Neural cell (in vitro differentiated cells): ENCODE measurements at regions not wholly inside any gene's neighbourhood (a gene's known extent, or its start where the extent isn't known, plus 50 kb on each side); places are given as distances from the start of the nearest gene placed in this dataset.
"Not testable (repeated sequence)": the region's sequence is repeated elsewhere in the genome, so short reads cannot be mapped to it uniquely, and the experiment has no call there.

ENCODE experiments used
- H2AFZ ChIP-seq: fragments of 200-600, 300-800 bp; sonication (generic), shearing (Covaris generic); 2 replicates; pipeline ENCODE4 v1.6.0; 2014; ENCODE audit warnings: low read depth, mild to moderate bottlenecking, antibody characterized with exemption, low read length, moderate library complexity
- H3F3A ChIP-seq: fragments of 200-600 bp; shearing (Covaris generic); 2 replicates; pipeline ENCODE4 v1.6.1; 2016; ENCODE audit warnings: mild to moderate bottlenecking, moderate library complexity, mixed read lengths, antibody characterized with exemption, low read length; ENCODE audit not compliant: insufficient read depth, poor library complexity, severe bottlenecking
- H3K27ac ChIP-seq: fragments of 200-600, 300-800 bp; sonication (generic), shearing (Covaris generic); 2 replicates; pipeline ENCODE4 v1.5.1; 2014; ENCODE audit warnings: mild to moderate bottlenecking, low read length, moderate library complexity
- H3K27me3 ChIP-seq: fragments of 300-800, 200-600 bp; sonication (generic), shearing (Covaris generic); 2 replicates; pipeline ENCODE4 v1.6.0; 2014; ENCODE audit warnings: mild to moderate bottlenecking, low read depth, low read length, moderate library complexity; ENCODE audit not compliant: insufficient read depth
- H3K36me3 ChIP-seq: fragments of 300-800, 200-600 bp; sonication (generic), shearing (Covaris generic); 2 replicates; pipeline ENCODE4 v1.5.1; 2014; ENCODE audit warnings: mild to moderate bottlenecking, antibody characterized with exemption, low read length, moderate library complexity; ENCODE audit not compliant: insufficient read depth
- H3K4me2 ChIP-seq: fragments of 300-800, 200-600 bp; sonication (generic), shearing (Covaris generic); 2 replicates; pipeline ENCODE4 v1.6.0; 2014; ENCODE audit warnings: mild to moderate bottlenecking, low read length
- H3K4me3 ChIP-seq: fragments of 300-800, 200-600 bp; sonication (generic), shearing (Covaris generic); 2 replicates; pipeline ENCODE4 v1.5.1; 2014; ENCODE audit warnings: mild to moderate bottlenecking, low read length, moderate library complexity
- H3K79me2 ChIP-seq: fragments of 200-600 bp; shearing (Covaris generic); replicated peaks from 2 replicates; pipeline ENCODE4 v1.6.0; 2014; ENCODE audit warnings: mild to moderate bottlenecking, low read length, moderate library complexity; ENCODE audit not compliant: insufficient read depth
- H3K9ac ChIP-seq: fragments of 300-800, 200-600 bp; sonication (generic), shearing (Covaris generic); 2 replicates; pipeline ENCODE4 v1.6.1; 2016; ENCODE audit warnings: mild to moderate bottlenecking, low read length, mixed read lengths
- H3K9me2 ChIP-seq: fragments of 200-600 bp; shearing (Covaris generic); 2 replicates; pipeline ENCODE4 v1.6.1; 2016; ENCODE audit warnings: mild to moderate bottlenecking, low read length, mixed read lengths; ENCODE audit not compliant: insufficient read depth
- H3K9me3 ChIP-seq: fragments of 200-600, 300-800 bp; sonication (generic), shearing (Covaris generic); 2 replicates; pipeline ENCODE4 v1.6.1; 2016; ENCODE audit warnings: mild to moderate bottlenecking, mixed run types, low read length, moderate library complexity, mixed read lengths
- H4K20me1 ChIP-seq: fragments of 200-600 bp; shearing (Covaris generic); 2 replicates; pipeline ENCODE4 v1.6.1; 2016; ENCODE audit warnings: mild to moderate bottlenecking, mixed run types; ENCODE audit not compliant: insufficient read depth
- EP300 ChIP-seq: fragments of 450-650 bp; conservative IDR thresholded peaks from 2 replicates; pipeline ENCODE4 v1.6.1; 2014; ENCODE audit warnings: antibody characterized with exemption, mild to moderate bottlenecking, moderate library complexity; ENCODE audit not compliant: poor library complexity, severe bottlenecking
- EZH2 ChIP-seq: fragments of 200-600, 300-800 bp; shearing (Covaris generic), sonication (generic); IDR thresholded peaks from 2 replicates; pipeline ENCODE4 v1.6.1; 2014; ENCODE audit warnings: antibody characterized with exemption, low read length, borderline replicate concordance, mild to moderate bottlenecking; ENCODE audit not compliant: insufficient read depth, poor library complexity, severe bottlenecking
- MXI1 ChIP-seq: fragments of 450-650 bp; conservative IDR thresholded peaks from 2 replicates; pipeline ENCODE4 v1.6.1; 2014; ENCODE audit warnings: antibody characterized with exemption, mild to moderate bottlenecking; ENCODE audit not compliant: poor library complexity, severe bottlenecking
- POLR2AphosphoS5 ChIP-seq: IDR thresholded peaks from 2 replicates; pipeline ENCODE4 v1.6.1; 2012
- RAD21 ChIP-seq: fragments of 450-650 bp; conservative IDR thresholded peaks from 2 replicates; pipeline ENCODE4 v1.6.1; 2014; ENCODE audit warnings: antibody characterized with exemption, mild to moderate bottlenecking, moderate library complexity
- REST ChIP-seq: IDR thresholded peaks from 2 replicates; pipeline ENCODE4 v1.6.1; 2012; ENCODE audit warnings: borderline replicate concordance
- SMC3 ChIP-seq: fragments of 450-650 bp; conservative IDR thresholded peaks from 2 replicates; pipeline ENCODE4 v1.6.1; 2014; ENCODE audit warnings: antibody characterized with exemption, mild to moderate bottlenecking, moderate library complexity; ENCODE audit not compliant: poor library complexity
- TAF1 ChIP-seq: IDR thresholded peaks from 2 replicates; pipeline ENCODE4 v1.6.1; 2012; ENCODE audit warnings: low read depth
- TF ChIP-seq, protein P1 (sequence below): fragments of 450-650 bp; IDR thresholded peaks from 2 replicates; pipeline ENCODE4 v1.5.1; 2014; ENCODE audit warnings: antibody characterized with exemption, mild to moderate bottlenecking, moderate library complexity; ENCODE audit not compliant: poor library complexity, severe bottlenecking

- Histone ChIP-seq H3K27me3 (no peaks in the 10 kb centered on the region), H3K79me2 (no peaks in the 10 kb centered on the region)
- TF ChIP-seq RAD21 (no peak), SMC3 (no peak), MXI1 (no peak), EZH2 (no peak), REST (no peak)
Measured at GRCh38 chr17:5986644-5987043, 83.5 kb upstream of the WSCD1 start.

GRCh38 chr17:6000426-6000825, 69.8 kb upstream of the WSCD1 start:
- Histone ChIP-seq H3K79me2 (no peaks in the 10 kb centered on the region), H3K4me2 (no peak overlapping the region), H3K27ac (no peak overlapping the region), H3K9ac (no peak overlapping the region), H2AFZ (no peak overlapping the region), H3K9me2 (no peaks in the 10 kb centered on the region), H3K27me3 (no peaks in the 10 kb centered on the region), H3K4me3 (no peak overlapping the region), H4K20me1 (no peaks in the 10 kb centered on the region), H3K36me3 (no peaks in the 10 kb centered on the region), H3K9me3 (no peaks in the 10 kb centered on the region), H3F3A (no peaks in the 10 kb centered on the region)
- no peak for TF ChIP-seq EZH2
- no peak for TF ChIP-seq REST
- TF ChIP-seq MXI1 = no peak
- TF ChIP-seq RAD21 = no peak
- TF ChIP-seq SMC3 = no peak
- TF ChIP-seq, protein P1, sequence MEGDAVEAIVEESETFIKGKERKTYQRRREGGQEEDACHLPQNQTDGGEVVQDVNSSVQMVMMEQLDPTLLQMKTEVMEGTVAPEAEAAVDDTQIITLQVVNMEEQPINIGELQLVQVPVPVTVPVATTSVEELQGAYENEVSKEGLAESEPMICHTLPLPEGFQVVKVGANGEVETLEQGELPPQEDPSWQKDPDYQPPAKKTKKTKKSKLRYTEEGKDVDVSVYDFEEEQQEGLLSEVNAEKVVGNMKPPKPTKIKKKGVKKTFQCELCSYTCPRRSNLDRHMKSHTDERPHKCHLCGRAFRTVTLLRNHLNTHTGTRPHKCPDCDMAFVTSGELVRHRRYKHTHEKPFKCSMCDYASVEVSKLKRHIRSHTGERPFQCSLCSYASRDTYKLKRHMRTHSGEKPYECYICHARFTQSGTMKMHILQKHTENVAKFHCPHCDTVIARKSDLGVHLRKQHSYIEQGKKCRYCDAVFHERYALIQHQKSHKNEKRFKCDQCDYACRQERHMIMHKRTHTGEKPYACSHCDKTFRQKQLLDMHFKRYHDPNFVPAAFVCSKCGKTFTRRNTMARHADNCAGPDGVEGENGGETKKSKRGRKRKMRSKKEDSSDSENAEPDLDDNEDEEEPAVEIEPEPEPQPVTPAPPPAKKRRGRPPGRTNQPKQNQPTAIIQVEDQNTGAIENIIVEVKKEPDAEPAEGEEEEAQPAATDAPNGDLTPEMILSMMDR = no peak
- no peak for TF ChIP-seq TAF1
- TF ChIP-seq POLR2AphosphoS5 = no peak
- no peak for TF ChIP-seq EP300

More at GRCh38 chr17:5986644-5987043, 83.5 kb upstream of the WSCD1 start:
- Histone ChIP-seq H3K4me3 (no peak overlapping the region), H3F3A (no peaks in the 10 kb centered on the region), H3K9me3 (no peaks in the 10 kb centered on the region), H3K4me2 (no peak overlapping the region), H4K20me1 (no peaks in the 10 kb centered on the region), H3K9me2 (no peaks in the 10 kb centered on the region), H3K27ac (no peak overlapping the region), H3K9ac (no peak overlapping the region), H3K36me3 (no peaks in the 10 kb centered on the region), H2AFZ (no peak overlapping the region)

- H3K27me3 ChIP-seq, H3K4me2 ChIP-seq, H3K9me3 ChIP-seq, H4K20me1 ChIP-seq, H3F3A ChIP-seq, H3K27ac ChIP-seq, H3K4me3 ChIP-seq, H3K9me2 ChIP-seq, H3K36me3 ChIP-seq, H3K9ac ChIP-seq, H2AFZ ChIP-seq, H3K79me2 ChIP-seq: not testable (repeated sequence)
Measured at GRCh38 chr17:6003221-6003620, 67.0 kb upstream of the WSCD1 start.
